ENCODE measurements at regions not wholly inside any gene's neighbourhood (a gene's known extent, or its start where the extent isn't known, plus 50 kb on each side); places are given as distances from the start of the nearest gene placed in this dataset.

GRCh38 chr12:125263385-125263784 lies 198.2 kb downstream of the AACS start:
- H3K4me2 ChIP-seq (ENCODE audit: low read depth, low read length, poor library complexity, severe bottlenecking): no peak overlapping the region
- no peak overlapping the region for H3K9ac ChIP-seq (ENCODE audit: low read length)
- H3K9me3 ChIP-seq (ENCODE audit: low read length): no peaks in the 10 kb centered on the region
- H3K27me3 ChIP-seq (ENCODE audit: low read length): no peaks in the 10 kb centered on the region
- H3K4me1 ChIP-seq (ENCODE audit: low read length): no peaks in the 10 kb centered on the region
- no peak overlapping the region for H3K27ac ChIP-seq (ENCODE audit: low read length)
- DNase-seq: no peak
- H3K4me3 ChIP-seq (ENCODE audit: low read length): no peak overlapping the region
- no peaks in the 10 kb centered on the region for H4K20me1 ChIP-seq (ENCODE audit: insufficient read depth, low read depth, low read length)
- H3K9me2 ChIP-seq (replicated peaks; ENCODE audit: insufficient read depth, low read length): no peaks in the 10 kb centered on the region
- H3K79me2 ChIP-seq (ENCODE audit: low read length): no peaks in the 10 kb centered on the region
- H2AFZ ChIP-seq (ENCODE audit: low read length): no peak overlapping the region
- no peaks in the 10 kb centered on the region for H3K36me3 ChIP-seq (ENCODE audit: insufficient read depth, low read length)

GRCh38 chr12:125267114-125267513 lies 201.9 kb downstream of the AACS start:
- H3K36me3 ChIP-seq (ENCODE audit: insufficient read depth, low read length): no peaks in the 10 kb centered on the region
- no peaks in the 10 kb centered on the region for H3K4me1 ChIP-seq (ENCODE audit: low read length)
- H3K9ac ChIP-seq (ENCODE audit: low read length): no peak overlapping the region
- no peak overlapping the region for H2AFZ ChIP-seq (ENCODE audit: low read length)
- DNase-seq: no peak
- no peaks in the 10 kb centered on the region for H4K20me1 ChIP-seq (ENCODE audit: insufficient read depth, low read depth, low read length)
- H3K4me3 ChIP-seq (ENCODE audit: low read length): no peak overlapping the region
- H3K27ac ChIP-seq (ENCODE audit: low read length): no peak overlapping the region
- no peaks in the 10 kb centered on the region for H3K79me2 ChIP-seq (ENCODE audit: low read length)
- H3K9me3 ChIP-seq (ENCODE audit: low read length): no peaks in the 10 kb centered on the region
- H3K4me2 ChIP-seq (ENCODE audit: low read depth, low read length, poor library complexity, severe bottlenecking): no peak overlapping the region
- H3K9me2 ChIP-seq (replicated peaks; ENCODE audit: insufficient read depth, low read length): no peaks in the 10 kb centered on the region
- no peaks in the 10 kb centered on the region for H3K27me3 ChIP-seq (ENCODE audit: low read length)

- Histone ChIP-seq H3K36me3 (ENCODE audit: insufficient read depth, low read length) (no peaks in the 10 kb centered on the region), H3K4me2 (ENCODE audit: low read depth, low read length, poor library complexity, severe bottlenecking) (no peak overlapping the region), H3K4me3 (ENCODE audit: low read length) (no peak overlapping the region), H2AFZ (ENCODE audit: low read length) (no peak overlapping the region), H3K27me3 (ENCODE audit: low read length) (no peaks in the 10 kb centered on the region), H3K9ac (ENCODE audit: low read length) (no peak overlapping the region), H4K20me1 (ENCODE audit: insufficient read depth, low read depth, low read length) (no peaks in the 10 kb centered on the region), H3K79me2 (ENCODE audit: low read length) (no peaks in the 10 kb centered on the region), H3K4me1 (ENCODE audit: low read length) (no peaks in the 10 kb centered on the region), H3K9me2 (replicated peaks; ENCODE audit: insufficient read depth, low read length) (no peaks in the 10 kb centered on the region), H3K9me3 (ENCODE audit: low read length) (no peaks in the 10 kb centered on the region), H3K27ac (ENCODE audit: low read length) (no peak overlapping the region)
- no peak for DNase-seq
Observed at GRCh38 chr12:125269276-125269675, 204.0 kb downstream of the AACS start.

- H2AFZ ChIP-seq (ENCODE audit: low read length): no peak overlapping the region
- H3K4me3 ChIP-seq (ENCODE audit: low read length): no peak overlapping the region
- H4K20me1 ChIP-seq (ENCODE audit: insufficient read depth, low read depth, low read length): no peaks in the 10 kb centered on the region
- H3K4me2 ChIP-seq (ENCODE audit: low read depth, low read length, poor library complexity, severe bottlenecking): no peak overlapping the region
- DNase-seq: no peak
- no peaks in the 10 kb centered on the region for H3K9me2 ChIP-seq (replicated peaks; ENCODE audit: insufficient read depth, low read length)
- H3K27ac ChIP-seq (ENCODE audit: low read length): no peak overlapping the region
- H3K79me2 ChIP-seq (ENCODE audit: low read length): no peaks in the 10 kb centered on the region
- H3K9me3 ChIP-seq (ENCODE audit: low read length): no peaks in the 10 kb centered on the region
- no peaks in the 10 kb centered on the region for H3K27me3 ChIP-seq (ENCODE audit: low read length)
- H3K36me3 ChIP-seq (ENCODE audit: insufficient read depth, low read length): no peaks in the 10 kb centered on the region
- no peak overlapping the region for H3K9ac ChIP-seq (ENCODE audit: low read length)
- no peaks in the 10 kb centered on the region for H3K4me1 ChIP-seq (ENCODE audit: low read length)
Observed at GRCh38 chr12:125271892-125272291, 206.7 kb downstream of the AACS start.

GRCh38 chr12:125272383-125272933 lies 207.2 kb downstream of the AACS start:
- H3K9me2 ChIP-seq (replicated peaks; ENCODE audit: insufficient read depth, low read length): no peaks in the 10 kb centered on the region
- no peak overlapping the region for H3K4me2 ChIP-seq (ENCODE audit: low read depth, low read length, poor library complexity, severe bottlenecking)
- H3K79me2 ChIP-seq (ENCODE audit: low read length): no peaks in the 10 kb centered on the region
- H3K4me3 ChIP-seq (ENCODE audit: low read length): no peak overlapping the region
- H3K9me3 ChIP-seq (ENCODE audit: low read length): no peaks in the 10 kb centered on the region
- H4K20me1 ChIP-seq (ENCODE audit: insufficient read depth, low read depth, low read length): no peaks in the 10 kb centered on the region
- H3K9ac ChIP-seq (ENCODE audit: low read length): no peak overlapping the region
- no peak overlapping the region for H2AFZ ChIP-seq (ENCODE audit: low read length)
- H3K36me3 ChIP-seq (ENCODE audit: insufficient read depth, low read length): no peaks in the 10 kb centered on the region
- H3K4me1 ChIP-seq (ENCODE audit: low read length): no peaks in the 10 kb centered on the region
- no peak for DNase-seq
- H3K27ac ChIP-seq (ENCODE audit: low read length): no peak overlapping the region
- no peaks in the 10 kb centered on the region for H3K27me3 ChIP-seq (ENCODE audit: low read length)

- Histone ChIP-seq H3K4me2 (ENCODE audit: low read depth, low read length, poor library complexity, severe bottlenecking) (no peak overlapping the region), H3K9ac (ENCODE audit: low read length) (no peak overlapping the region), H3K9me2 (replicated peaks; ENCODE audit: insufficient read depth, low read length) (no peaks in the 10 kb centered on the region), H3K4me3 (ENCODE audit: low read length) (no peak overlapping the region), H3K27ac (ENCODE audit: low read length) (no peak overlapping the region), H3K4me1 (ENCODE audit: low read length) (no peaks in the 10 kb centered on the region), H4K20me1 (ENCODE audit: insufficient read depth, low read depth, low read length) (no peaks in the 10 kb centered on the region), H2AFZ (ENCODE audit: low read length) (no peak overlapping the region), H3K27me3 (ENCODE audit: low read length) (no peaks in the 10 kb centered on the region), H3K9me3 (ENCODE audit: low read length) (no peaks in the 10 kb centered on the region), H3K79me2 (ENCODE audit: low read length) (no peaks in the 10 kb centered on the region), H3K36me3 (ENCODE audit: insufficient read depth, low read length) (no peaks in the 10 kb centered on the region)
- no peak for DNase-seq
Observed at GRCh38 chr12:125276567-125276966, 211.3 kb downstream of the AACS start.

GRCh38 chr12:125280482-125281377 lies 215.5 kb downstream of the AACS start:
- no peak overlapping the region for H3K9ac ChIP-seq (ENCODE audit: low read length)
- no peaks in the 10 kb centered on the region for H3K9me2 ChIP-seq (replicated peaks; ENCODE audit: insufficient read depth, low read length)
- no peak overlapping the region for H3K4me3 ChIP-seq (ENCODE audit: low read length)
- no peak overlapping the region for H3K4me2 ChIP-seq (ENCODE audit: low read depth, low read length, poor library complexity, severe bottlenecking)
- H3K36me3 ChIP-seq (ENCODE audit: insufficient read depth, low read length): no peaks in the 10 kb centered on the region
- H3K9me3 ChIP-seq (ENCODE audit: low read length): no peaks in the 10 kb centered on the region
- no peaks in the 10 kb centered on the region for H3K27me3 ChIP-seq (ENCODE audit: low read length)
- no peak overlapping the region for H3K27ac ChIP-seq (ENCODE audit: low read length)
- no peaks in the 10 kb centered on the region for H3K79me2 ChIP-seq (ENCODE audit: low read length)
- H3K4me1 ChIP-seq (ENCODE audit: low read length): no peaks in the 10 kb centered on the region
- no peak overlapping the region for H2AFZ ChIP-seq (ENCODE audit: low read length)
- no peak for DNase-seq
- no peaks in the 10 kb centered on the region for H4K20me1 ChIP-seq (ENCODE audit: insufficient read depth, low read depth, low read length)

- Histone ChIP-seq H3K27me3 (ENCODE audit: low read length) (no peaks in the 10 kb centered on the region), H3K4me2 (ENCODE audit: low read depth, low read length, poor library complexity, severe bottlenecking) (no peak overlapping the region), H3K4me1 (ENCODE audit: low read length) (no peaks in the 10 kb centered on the region), H2AFZ (ENCODE audit: low read length) (no peak overlapping the region), H3K27ac (ENCODE audit: low read length) (no peak overlapping the region), H3K4me3 (ENCODE audit: low read length) (no peak overlapping the region), H3K9ac (ENCODE audit: low read length) (no peak overlapping the region), H3K79me2 (ENCODE audit: low read length) (no peaks in the 10 kb centered on the region), H3K9me3 (ENCODE audit: low read length) (no peaks in the 10 kb centered on the region), H3K36me3 (ENCODE audit: insufficient read depth, low read length) (no peaks in the 10 kb centered on the region), H4K20me1 (ENCODE audit: insufficient read depth, low read depth, low read length) (no peaks in the 10 kb centered on the region), H3K9me2 (replicated peaks; ENCODE audit: insufficient read depth, low read length) (no peaks in the 10 kb centered on the region)
- DNase-seq: no peak
Observed at GRCh38 chr12:125282921-125283320, 217.7 kb downstream of the AACS start.
